ENCODE measurements at regions not wholly inside any gene's neighbourhood (a gene's known extent, or its start where the extent isn't known, plus 50 kb on each side); places are given as distances from the start of the nearest gene placed in this dataset.

- no peak for TF ChIP-seq CTCF (IDR thresholded peaks at IDR 0.05; ENCODE audit: low read depth, low read length, poor library complexity, severe bottlenecking)
- no peak for TF ChIP-seq EZH2phosphoT487 (IDR thresholded peaks at IDR 0.05; ENCODE audit: borderline replicate concordance, low read length)
Measured at GRCh38 chr22:48963405-48963804, 864.3 kb downstream of the BRD1 start.
